Vagina (tissue), 2 donors: ENCODE measurements at regions not wholly inside any gene's neighbourhood (a gene's known extent, or its start where the extent isn't known, plus 50 kb on each side); places are given as distances from the start of the nearest gene placed in this dataset.

Experiments used
- POLR2A ChIP-seq, 2 donors: fragments of 450-650 bp; IDR thresholded peaks; one replicate each; pipeline ENCODE4 v1.6.1; 2017; ENCODE audit warnings: antibody characterized with exemption in 2 of 2, mild to moderate bottlenecking in 2 of 2, moderate library complexity in 2 of 2
- POLR2AphosphoS5 ChIP-seq, 2 donors: sonication (generic); formaldehyde crosslinking; IDR thresholded peaks; one replicate each; pipeline ENCODE4 v1.9.0; 2017; ENCODE audit warnings: antibody characterized with exemption in 2 of 2, mild to moderate bottlenecking in 2 of 2, low read depth in 1 of 2; ENCODE audit not compliant: insufficient read depth in 1 of 2
- TF ChIP-seq, protein P1 (sequence below), 3 experiments: fragments of 450-650 bp in 2 of 3; fragments of 200-600 bp in 1 of 3; sonication (generic) in 1 of 3; IDR thresholded peaks; one replicate each; pipeline ENCODE4 v1.5.1; 2017 to 2019; ENCODE audit warnings: antibody characterized with exemption in 3 of 3, mild to moderate bottlenecking in 2 of 3, moderate library complexity in 2 of 3

DNA sequence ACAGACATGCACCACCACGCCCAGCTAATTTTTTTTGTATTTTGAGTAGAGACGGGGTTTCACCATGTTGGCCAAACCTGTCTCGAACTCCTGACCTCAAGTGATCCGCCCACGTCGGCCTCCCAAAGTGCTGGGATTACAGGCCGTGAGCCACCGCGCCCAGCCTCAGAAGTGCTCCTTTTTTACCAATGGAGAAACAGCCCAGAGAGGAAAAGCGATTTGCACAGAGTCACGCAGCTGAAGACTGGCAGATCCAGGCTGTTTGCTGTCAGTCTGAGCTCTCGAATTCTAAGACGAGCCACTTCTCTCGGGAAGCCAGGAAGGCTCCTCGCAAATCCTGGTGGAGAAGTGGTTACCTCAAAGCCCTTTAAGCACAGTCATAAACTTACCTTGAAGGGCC lies 57.4 kb upstream of the SDK1 start:
- TF ChIP-seq, protein P1, sequence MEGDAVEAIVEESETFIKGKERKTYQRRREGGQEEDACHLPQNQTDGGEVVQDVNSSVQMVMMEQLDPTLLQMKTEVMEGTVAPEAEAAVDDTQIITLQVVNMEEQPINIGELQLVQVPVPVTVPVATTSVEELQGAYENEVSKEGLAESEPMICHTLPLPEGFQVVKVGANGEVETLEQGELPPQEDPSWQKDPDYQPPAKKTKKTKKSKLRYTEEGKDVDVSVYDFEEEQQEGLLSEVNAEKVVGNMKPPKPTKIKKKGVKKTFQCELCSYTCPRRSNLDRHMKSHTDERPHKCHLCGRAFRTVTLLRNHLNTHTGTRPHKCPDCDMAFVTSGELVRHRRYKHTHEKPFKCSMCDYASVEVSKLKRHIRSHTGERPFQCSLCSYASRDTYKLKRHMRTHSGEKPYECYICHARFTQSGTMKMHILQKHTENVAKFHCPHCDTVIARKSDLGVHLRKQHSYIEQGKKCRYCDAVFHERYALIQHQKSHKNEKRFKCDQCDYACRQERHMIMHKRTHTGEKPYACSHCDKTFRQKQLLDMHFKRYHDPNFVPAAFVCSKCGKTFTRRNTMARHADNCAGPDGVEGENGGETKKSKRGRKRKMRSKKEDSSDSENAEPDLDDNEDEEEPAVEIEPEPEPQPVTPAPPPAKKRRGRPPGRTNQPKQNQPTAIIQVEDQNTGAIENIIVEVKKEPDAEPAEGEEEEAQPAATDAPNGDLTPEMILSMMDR (IDR thresholded peaks at IDR 0.05): no peak
- TF ChIP-seq POLR2AphosphoS5 (IDR thresholded peaks at IDR 0.05; ENCODE audit: insufficient read depth in 1 of 2, low read depth in 1 of 2) (no peak), POLR2A (IDR thresholded peaks at IDR 0.05) (no peak)
